ENCODE measurements at regions not wholly inside any gene's neighbourhood (a gene's known extent, or its start where the extent isn't known, plus 50 kb on each side); places are given as distances from the start of the nearest gene placed in this dataset.

DNA sequence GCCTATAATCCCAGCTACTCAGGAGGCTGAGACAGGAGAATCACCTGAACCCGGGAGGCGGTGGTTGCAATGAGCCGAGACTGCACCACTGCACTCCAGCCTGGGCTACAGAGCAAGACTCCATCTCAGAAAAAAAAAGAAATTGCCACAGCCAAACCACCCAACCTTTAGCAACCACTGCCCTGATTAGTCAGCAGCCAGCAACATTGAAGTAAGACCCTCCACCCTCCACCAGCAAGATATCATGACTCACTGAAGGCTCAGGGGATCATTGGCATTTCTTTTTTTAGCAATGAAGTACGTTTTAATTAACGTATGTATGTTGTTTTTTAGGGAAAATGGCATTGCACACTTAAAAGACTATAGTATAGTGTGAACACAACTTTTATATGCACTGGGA is 349.1 kb upstream of the ACVR2A start:
- Histone ChIP-seq H3K9me3 (ENCODE audit: control insufficient read depth in 5 of 5, low read length in 5 of 5) (peaks cover 0 to 8% (median 5%) of the 10 kb centered on the region in 5 donors), H3K4me3 (ENCODE audit: low read depth in 1 of 5, low read length in 5 of 5) (no peak overlapping the region), H3K9ac (ENCODE audit: low read length in 5 of 5) (no peak overlapping the region), H3K36me3 (ENCODE audit: control insufficient read depth in 5 of 5, insufficient read depth in 5 of 5, low read length in 5 of 5) (no peaks in the 10 kb centered on the region), H3K27ac (ENCODE audit: low read depth, low read length) (no peak overlapping the region), H3K27me3 (ENCODE audit: control insufficient read depth in 5 of 5, insufficient read depth in 4 of 5, low read length in 5 of 5) (no peaks in the 10 kb centered on the region), H3K4me1 (ENCODE audit: control insufficient read depth in 5 of 5, insufficient read depth in 5 of 5, low read length in 5 of 5) (peaks cover 0 to 16% (median 0%) of the 10 kb centered on the region in 5 donors)

GRCh38 chr2:147492471-147492870 is 352.4 kb upstream of the ACVR2A start:
- H3K36me3 ChIP-seq (ENCODE audit: control insufficient read depth in 5 of 5, insufficient read depth in 5 of 5, low read length in 5 of 5) = no peaks in the 10 kb centered on the region
- no peaks in the 10 kb centered on the region for H3K4me1 ChIP-seq (ENCODE audit: control insufficient read depth in 5 of 5, insufficient read depth in 5 of 5, low read length in 5 of 5)
- no peak overlapping the region for H3K9ac ChIP-seq (ENCODE audit: low read length in 5 of 5)
- no peak overlapping the region for H3K4me3 ChIP-seq (ENCODE audit: low read depth in 1 of 5, low read length in 5 of 5)
- H3K27ac ChIP-seq (ENCODE audit: low read depth, low read length) = no peak overlapping the region
- H3K27me3 ChIP-seq (ENCODE audit: control insufficient read depth in 5 of 5, insufficient read depth in 4 of 5, low read length in 5 of 5) = no peaks in the 10 kb centered on the region
- H3K9me3 ChIP-seq (ENCODE audit: control insufficient read depth in 5 of 5, low read length in 5 of 5) = peaks cover 0 to 8% (median 5%) of the 10 kb centered on the region in 5 donors

DNA sequence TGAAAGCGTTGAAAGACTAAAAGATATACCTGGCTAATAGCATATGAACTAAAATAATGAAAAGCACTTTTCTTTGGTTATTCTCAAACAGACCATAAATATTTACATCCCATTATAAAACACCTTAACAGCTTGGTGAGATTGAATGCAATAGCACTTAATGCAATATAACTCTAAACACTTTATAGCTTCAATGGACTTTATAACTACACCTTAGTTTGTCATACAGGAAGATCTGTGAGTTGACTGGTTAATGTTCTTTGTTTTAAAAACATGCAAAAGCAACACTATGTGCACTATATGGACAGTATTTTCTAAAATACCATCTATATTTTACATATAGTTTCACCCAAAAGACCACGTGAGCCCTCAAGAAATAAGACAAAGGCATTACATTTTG is 353.3 kb upstream of the ACVR2A start:
- Histone ChIP-seq H3K4me1 (ENCODE audit: control insufficient read depth in 5 of 5, insufficient read depth in 5 of 5, low read length in 5 of 5) (no peaks in the 10 kb centered on the region), H3K4me3 (ENCODE audit: low read depth in 1 of 5, low read length in 5 of 5) (no peak overlapping the region), H3K27me3 (ENCODE audit: control insufficient read depth in 5 of 5, insufficient read depth in 4 of 5, low read length in 5 of 5) (no peaks in the 10 kb centered on the region), H3K27ac (ENCODE audit: low read depth, low read length) (no peak overlapping the region), H3K9ac (ENCODE audit: low read length in 5 of 5) (no peak overlapping the region), H3K36me3 (ENCODE audit: control insufficient read depth in 5 of 5, insufficient read depth in 5 of 5, low read length in 5 of 5) (no peaks in the 10 kb centered on the region), H3K9me3 (ENCODE audit: control insufficient read depth in 5 of 5, low read length in 5 of 5) (peaks cover 0 to 8% (median 5%) of the 10 kb centered on the region in 5 donors)

GRCh38 chr2:147490401-147491261 is 354.2 kb upstream of the ACVR2A start:
- Histone ChIP-seq H3K9me3 (ENCODE audit: control insufficient read depth in 5 of 5, low read length in 5 of 5) (peaks cover 0 to 8% (median 5%) of the 10 kb centered on the region in 5 donors), H3K4me3 (ENCODE audit: low read depth in 1 of 5, low read length in 5 of 5) (no peak overlapping the region), H3K27ac (ENCODE audit: low read depth, low read length) (no peak overlapping the region), H3K36me3 (ENCODE audit: control insufficient read depth in 5 of 5, insufficient read depth in 5 of 5, low read length in 5 of 5) (no peaks in the 10 kb centered on the region), H3K9ac (ENCODE audit: low read length in 5 of 5) (no peak overlapping the region), H3K27me3 (ENCODE audit: control insufficient read depth in 5 of 5, insufficient read depth in 4 of 5, low read length in 5 of 5) (no peaks in the 10 kb centered on the region), H3K4me1 (ENCODE audit: control insufficient read depth in 5 of 5, insufficient read depth in 5 of 5, low read length in 5 of 5) (no peaks in the 10 kb centered on the region)

DNA sequence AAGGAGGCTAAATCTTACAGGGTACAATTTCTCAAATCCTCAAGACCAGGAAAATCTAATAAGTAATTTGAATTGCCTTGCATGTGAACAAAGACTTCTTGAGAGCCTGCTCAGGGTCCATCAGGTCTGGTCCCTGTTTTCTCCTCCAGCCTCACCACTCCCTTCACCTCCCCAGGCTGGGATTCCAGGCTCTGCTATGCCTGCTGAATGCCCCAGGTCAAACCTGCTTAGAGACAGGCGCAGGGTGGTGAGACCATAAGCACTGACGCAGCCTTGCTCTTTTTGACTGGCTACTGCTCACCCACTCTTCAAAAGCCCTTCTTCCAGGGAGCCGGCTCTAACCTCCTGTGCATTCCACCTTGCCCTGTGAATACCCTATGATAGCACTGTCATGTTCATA is 356.4 kb upstream of the ACVR2A start:
- Histone ChIP-seq H3K27me3 (ENCODE audit: control insufficient read depth in 5 of 5, insufficient read depth in 4 of 5, low read length in 5 of 5) (no peaks in the 10 kb centered on the region), H3K9ac (ENCODE audit: low read length in 5 of 5) (no peak overlapping the region), H3K36me3 (ENCODE audit: control insufficient read depth in 5 of 5, insufficient read depth in 5 of 5, low read length in 5 of 5) (no peaks in the 10 kb centered on the region), H3K27ac (ENCODE audit: low read depth, low read length) (no peak overlapping the region), H3K4me3 (ENCODE audit: low read depth in 1 of 5, low read length in 5 of 5) (no peak overlapping the region), H3K4me1 (ENCODE audit: control insufficient read depth in 5 of 5, insufficient read depth in 5 of 5, low read length in 5 of 5) (peaks cover 0 to 4% (median 0%) of the 10 kb centered on the region in 5 donors), H3K9me3 (ENCODE audit: control insufficient read depth in 5 of 5, low read length in 5 of 5) (no peaks in the 10 kb centered on the region)

- no peaks in the 10 kb centered on the region for H3K27me3 ChIP-seq (ENCODE audit: control insufficient read depth in 5 of 5, insufficient read depth in 4 of 5, low read length in 5 of 5)
- H3K4me3 ChIP-seq (ENCODE audit: low read depth in 1 of 5, low read length in 5 of 5) = no peak overlapping the region
- H3K27ac ChIP-seq (ENCODE audit: low read depth, low read length) = no peak overlapping the region
- no peak overlapping the region for H3K9ac ChIP-seq (ENCODE audit: low read length in 5 of 5)
- peaks cover 0 to 9% (median 0%) of the 10 kb centered on the region in 5 donors for H3K4me1 ChIP-seq (ENCODE audit: control insufficient read depth in 5 of 5, insufficient read depth in 5 of 5, low read length in 5 of 5)
- H3K36me3 ChIP-seq (ENCODE audit: control insufficient read depth in 5 of 5, insufficient read depth in 5 of 5, low read length in 5 of 5) = no peaks in the 10 kb centered on the region
- no peaks in the 10 kb centered on the region for H3K9me3 ChIP-seq (ENCODE audit: control insufficient read depth in 5 of 5, low read length in 5 of 5)
Measured at GRCh38 chr2:147487978-147488289, 356.9 kb upstream of the ACVR2A start.

GRCh38 chr2:147487286-147487977 is 357.4 kb upstream of the ACVR2A start:
- no peaks in the 10 kb centered on the region for H3K36me3 ChIP-seq (ENCODE audit: control insufficient read depth in 5 of 5, insufficient read depth in 5 of 5, low read length in 5 of 5)
- no peaks in the 10 kb centered on the region for H3K27me3 ChIP-seq (ENCODE audit: control insufficient read depth in 5 of 5, insufficient read depth in 4 of 5, low read length in 5 of 5)
- H3K27ac ChIP-seq (ENCODE audit: low read depth, low read length) = no peak overlapping the region
- no peaks in the 10 kb centered on the region for H3K9me3 ChIP-seq (ENCODE audit: control insufficient read depth in 5 of 5, low read length in 5 of 5)
- peaks cover 0 to 9% (median 0%) of the 10 kb centered on the region in 5 donors for H3K4me1 ChIP-seq (ENCODE audit: control insufficient read depth in 5 of 5, insufficient read depth in 5 of 5, low read length in 5 of 5)
- H3K4me3 ChIP-seq (ENCODE audit: low read depth in 1 of 5, low read length in 5 of 5) = no peak overlapping the region
- H3K9ac ChIP-seq (ENCODE audit: low read length in 5 of 5) = no peak overlapping the region

DNA sequence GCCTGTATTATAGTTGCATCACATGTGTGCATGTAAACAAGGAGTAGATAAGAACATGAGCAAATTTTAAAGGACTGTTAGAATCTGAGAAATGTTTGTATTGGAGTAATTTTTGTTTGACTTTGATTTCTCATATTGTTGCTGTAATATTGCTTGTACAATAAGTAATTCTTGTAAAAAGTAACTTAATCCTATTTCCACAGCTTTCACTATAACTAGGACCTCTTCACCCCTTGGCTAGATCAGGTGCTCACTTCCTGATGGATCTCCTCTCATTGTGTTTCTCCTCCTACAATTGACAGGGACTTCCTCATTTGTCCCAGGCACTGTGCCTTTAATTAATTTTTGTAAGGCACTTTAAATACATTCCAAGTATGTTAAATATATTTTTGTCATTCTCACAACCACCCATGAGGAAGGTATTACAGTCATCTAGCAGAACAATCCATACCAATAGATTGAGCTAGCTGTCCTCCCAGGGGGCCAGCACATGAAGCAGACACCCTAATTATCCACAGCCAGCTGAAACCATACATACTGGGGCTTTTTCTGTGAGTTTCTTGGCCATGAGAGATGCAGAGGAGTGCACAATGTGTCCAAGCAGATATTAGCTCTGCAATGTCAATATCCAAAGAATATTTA is 359.5 kb upstream of the ACVR2A start:
- H3K36me3 ChIP-seq (ENCODE audit: control insufficient read depth in 5 of 5, insufficient read depth in 5 of 5, low read length in 5 of 5) = no peaks in the 10 kb centered on the region
- peaks cover 0 to under 1% (median 0%) of the 10 kb centered on the region in 5 donors for H3K27me3 ChIP-seq (ENCODE audit: control insufficient read depth in 5 of 5, insufficient read depth in 4 of 5, low read length in 5 of 5)
- no peak overlapping the region for H3K9ac ChIP-seq (ENCODE audit: low read length in 5 of 5)
- H3K4me3 ChIP-seq (ENCODE audit: low read depth in 1 of 5, low read length in 5 of 5) = no peak overlapping the region
- H3K4me1 ChIP-seq (ENCODE audit: control insufficient read depth in 5 of 5, insufficient read depth in 5 of 5, low read length in 5 of 5) = peaks cover 0 to 14% (median 0%) of the 10 kb centered on the region in 5 donors
- H3K27ac ChIP-seq (ENCODE audit: low read depth, low read length) = no peak overlapping the region
- no peaks in the 10 kb centered on the region for H3K9me3 ChIP-seq (ENCODE audit: control insufficient read depth in 5 of 5, low read length in 5 of 5)

- Histone ChIP-seq H3K9me3 (ENCODE audit: control insufficient read depth in 5 of 5, low read length in 5 of 5) (no peaks in the 10 kb centered on the region), H3K36me3 (ENCODE audit: control insufficient read depth in 5 of 5, insufficient read depth in 5 of 5, low read length in 5 of 5) (no peaks in the 10 kb centered on the region), H3K9ac (ENCODE audit: low read length in 5 of 5) (no peak overlapping the region), H3K27ac (ENCODE audit: low read depth, low read length) (no peak overlapping the region), H3K4me1 (ENCODE audit: control insufficient read depth in 5 of 5, insufficient read depth in 5 of 5, low read length in 5 of 5) (peaks cover 0 to 14% (median 0%) of the 10 kb centered on the region in 5 donors), H3K4me3 (ENCODE audit: low read depth in 1 of 5, low read length in 5 of 5) (no peak overlapping the region), H3K27me3 (ENCODE audit: control insufficient read depth in 5 of 5, insufficient read depth in 4 of 5, low read length in 5 of 5) (peaks cover 0 to 3% (median 0%) of the 10 kb centered on the region in 5 donors)
Measured at GRCh38 chr2:147483911-147484310, 360.9 kb upstream of the ACVR2A start.
